PC-9 (cell line): ENCODE measurements at regions not wholly inside any gene's neighbourhood (a gene's known extent, or its start where the extent isn't known, plus 50 kb on each side); places are given as distances from the start of the nearest gene placed in this dataset.
"Not testable (repeated sequence)": the region's sequence is repeated elsewhere in the genome, so short reads cannot be mapped to it uniquely, and the experiment has no call there.

Experiments used
- BruUV-seq: library from RNA; stranded (reverse); fragments of 400-500 nt; replicated peaks from 2 replicates; lab custom pipeline; 2021; lab: Mats Ljungman, UMichigan
- CTCF ChIA-PET: fragments of 300-600 bp; sonication (Branson Sonifier 250); formaldehyde crosslinking; loops from one replicate; lab custom pipeline; 2022; ENCODE audit warnings: antibody characterized with exemption; lab: Charles Lee
- POLR2A ChIA-PET: fragments of 300-600 bp; sonication (Branson Sonifier 250); formaldehyde crosslinking; loops from one replicate; lab custom pipeline; 2022; ENCODE audit warnings: antibody characterized with exemption; ENCODE audit not compliant: unreplicated experiment; lab: Charles Lee
- DNase-seq, 2 experiments: peaks; one replicate each; pipeline versions ENCODE4 v3.0.0 to v3.0.0-alpha.2; 2015 to 2022; ENCODE audit warnings: mixed read lengths in 1 of 2
- H2AFZ ChIP-seq: fragments of 200-600 bp; sonication (generic); 2 replicates; pipeline ENCODE4 v1.8.1; 2017; ENCODE audit warnings: antibody characterized with exemption
- H3F3A ChIP-seq: fragments of 200-600 bp; sonication (generic); 2 replicates; pipeline ENCODE4 v1.8.1; 2017; ENCODE audit warnings: antibody characterized with exemption, mild to moderate bottlenecking, low read depth; ENCODE audit not compliant: insufficient read depth
- H3K27ac ChIP-seq: fragments of 200-600 bp; sonication (generic); 2 replicates; pipeline ENCODE4 v1.6.1; 2016; ENCODE audit warnings: mixed run types
- H3K27me3 ChIP-seq: fragments of 200-600 bp; sonication (generic); 2 replicates; pipeline ENCODE4 v1.6.1; 2016; ENCODE audit warnings: low read depth, mixed run types; ENCODE audit not compliant: insufficient read depth
- H3K36me3 ChIP-seq: fragments of 200-600 bp; sonication (generic); 2 replicates; pipeline ENCODE4 v1.6.1; 2016; ENCODE audit warnings: low read depth, mixed run types
- H3K4me1 ChIP-seq: fragments of 200-600 bp; sonication (generic); replicated peaks from 2 replicates; pipeline ENCODE4 v1.6.1; 2016; ENCODE audit warnings: mixed run types; ENCODE audit not compliant: insufficient read depth
- H3K4me2 ChIP-seq: fragments of 200-600 bp; sonication (generic); 2 replicates; pipeline ENCODE4 v1.6.1; 2017; ENCODE audit warnings: mixed run types
- H3K4me3 ChIP-seq: fragments of 200-600 bp; sonication (generic); 2 replicates; pipeline ENCODE4 v1.6.1; 2016; ENCODE audit warnings: mixed run types
- H3K79me2 ChIP-seq: fragments of 200-600 bp; sonication (generic); 2 replicates; pipeline ENCODE4 v1.6.1; 2017; ENCODE audit warnings: low read depth, mixed run types
- H3K9me2 ChIP-seq: fragments of 200-600 bp; sonication (generic); 2 replicates; pipeline ENCODE4 v1.8.1; 2017; ENCODE audit warnings: mild to moderate bottlenecking; ENCODE audit not compliant: insufficient read depth
- H3K9me3 ChIP-seq: fragments of 200-600 bp; sonication (generic); 2 replicates; pipeline ENCODE4 v1.8.1; 2016; ENCODE audit warnings: low read depth; ENCODE audit not compliant: insufficient read depth
- H4K20me1 ChIP-seq: fragments of 200-600 bp; sonication (generic); 2 replicates; pipeline ENCODE4 v1.8.1; 2017; ENCODE audit not compliant: insufficient read depth
- CTCF ChIP-seq: fragments of 200-600 bp; sonication (generic); conservative IDR thresholded peaks from 2 replicates; pipeline ENCODE4 v1.6.1; 2017; ENCODE audit warnings: mixed run types, antibody characterized with exemption, mild to moderate bottlenecking, moderate library complexity
- EZH2 ChIP-seq: fragments of 200-600 bp; sonication (generic); IDR thresholded peaks from 2 replicates; pipeline ENCODE4 v1.8.0; 2017; ENCODE audit warnings: antibody characterized with exemption, low read depth
- intact Hi-C: fragments of 100-400 bp; cut with micrococcal nuclease; formaldehyde crosslinking; loops from one replicate; pipeline ENCODE4 v1.10.0; 2022; ENCODE audit not compliant: unreplicated experiment

- no TSS peak for BruUV-seq
- DNase-seq, result no peak
- H3K4me1 ChIP-seq, result no peaks in the 10 kb centered on the region
- H3K4me2 ChIP-seq, result no peak overlapping the region
- CTCF ChIA-PET, result interaction anchor here (0.6 kb wide), 1 partner anchor 1687 kb away, joined by 4 read pairs; no protein-coding TSS in a partner anchor
- intact Hi-C loops, result no loop called here
- H3K4me3 ChIP-seq, result no peak overlapping the region
- no peaks in the 10 kb centered on the region for H3K79me2 ChIP-seq
- peaks cover 31% of the 10 kb centered on the region for H3K9me3 ChIP-seq
- H3K27me3 ChIP-seq, result no peaks in the 10 kb centered on the region
- TF ChIP-seq CTCF, result no peak
- H2AFZ ChIP-seq, result no peak overlapping the region
- POLR2A ChIA-PET, result no interaction called here
- no peak overlapping the region for H3K27ac ChIP-seq
- no peaks in the 10 kb centered on the region for H3K9me2 ChIP-seq
- no peaks in the 10 kb centered on the region for H4K20me1 ChIP-seq
- H3F3A ChIP-seq, result no peaks in the 10 kb centered on the region; the same call in 1 of the 2 replicates
- H3K36me3 ChIP-seq, result no peaks in the 10 kb centered on the region; the same call in 1 of the 2 replicates
Measured at GRCh38 chr3:189375532-189375931, 203.8 kb downstream of the TPRG1 start.

GRCh38 chr3:189383630-189384029 is 211.9 kb downstream of the TPRG1 start:
- H3K4me3 ChIP-seq, result no peak overlapping the region
- ChIA-PET POLR2A (no interaction called here), CTCF (no interaction called here)
- H3K9me3 ChIP-seq, result peaks cover 8% of the 10 kb centered on the region
- intact Hi-C loops, result no loop called here
- no TSS peak for BruUV-seq
- no peaks in the 10 kb centered on the region for H4K20me1 ChIP-seq
- H3K4me2 ChIP-seq, result no peak overlapping the region
- no peak for TF ChIP-seq EZH2
- no peak for TF ChIP-seq CTCF
- no peak overlapping the region for H3K27ac ChIP-seq
- no peaks in the 10 kb centered on the region for H3K9me2 ChIP-seq
- 0 out of 2 replicates have a peak, but pooled peaks cover 3% of the 10 kb centered on the region for H3F3A ChIP-seq
- no peaks in the 10 kb centered on the region for H3K4me1 ChIP-seq
- no peaks in the 10 kb centered on the region for H3K27me3 ChIP-seq
- no peak overlapping the region for H2AFZ ChIP-seq
- no peaks in the 10 kb centered on the region for H3K79me2 ChIP-seq
- DNase-seq, result no peak
- H3K36me3 ChIP-seq, result no peaks in the 10 kb centered on the region

- peaks cover 16% of the 10 kb centered on the region; the same call in 1 of the 2 replicates for H3K9me3 ChIP-seq
- H3K36me3 ChIP-seq, H3F3A ChIP-seq, H3K4me1 ChIP-seq, POLR2A ChIA-PET, H3K4me2 ChIP-seq, BruUV-seq, H3K9me2 ChIP-seq, H3K79me2 ChIP-seq, DNase-seq, H3K27ac ChIP-seq, H3K27me3 ChIP-seq, intact Hi-C loops, H2AFZ ChIP-seq, CTCF ChIA-PET, H4K20me1 ChIP-seq, H3K4me3 ChIP-seq: not testable (repeated sequence)
Measured at GRCh38 chr3:189385880-189386279, 214.1 kb downstream of the TPRG1 start.

- no peak overlapping the region for H3K27ac ChIP-seq
- CTCF ChIA-PET, result interaction anchor here (0.6 kb wide), 1 partner anchor 53 kb away, joined by 6 read pairs; no protein-coding TSS in a partner anchor
- intact Hi-C loops, result no loop called here
Measured at GRCh38 chr3:189386739-189387138, 215.0 kb downstream of the TPRG1 start.

More at GRCh38 chr3:189386739-189387138, 215.0 kb downstream of the TPRG1 start:
- no peak overlapping the region for H3K4me3 ChIP-seq
- BruUV-seq, result no TSS peak
- H3K4me1 ChIP-seq, result peaks cover 4% of the 10 kb centered on the region
- H3F3A ChIP-seq, result peaks cover 8% of the 10 kb centered on the region
- H3K4me2 ChIP-seq, result no peak overlapping the region
- TF ChIP-seq CTCF (no peak), EZH2 (no peak)
- no peaks in the 10 kb centered on the region for H3K9me2 ChIP-seq
- DNase-seq, result no peak
- H4K20me1 ChIP-seq, result no peaks in the 10 kb centered on the region
- H2AFZ ChIP-seq, result no peak overlapping the region
- H3K9me3 ChIP-seq, result peaks cover 20% of the 10 kb centered on the region; the same call in 1 of the 2 replicates
- H3K36me3 ChIP-seq, result peaks cover 3% of the 10 kb centered on the region; the same call in 1 of the 2 replicates
- POLR2A ChIA-PET, result no interaction called here
- no peaks in the 10 kb centered on the region for H3K27me3 ChIP-seq
- H3K79me2 ChIP-seq, result no peaks in the 10 kb centered on the region
